HCT116 (cell line): ENCODE measurements at regions not wholly inside any gene's neighbourhood (a gene's known extent, or its start where the extent isn't known, plus 50 kb on each side); places are given as distances from the start of the nearest gene placed in this dataset.

Experiments
- ATAC-seq: fragments of 200-7000 bp; cut with Tn5 transposase; 2 replicates; pipeline ENCODE4 v1.9.1; 2020; ENCODE audit warnings: mild to moderate bottlenecking, moderate library complexity
- BruUV-seq: library from RNA; stranded (reverse); fragments of 400-500 nt; replicated peaks from 2 replicates; lab custom pipeline; 2021; lab: Mats Ljungman, UMichigan
- CTCF ChIA-PET: fragments of 300-600 bp; sonication (Branson Sonifier 250); formaldehyde crosslinking; loops from one replicate; lab custom pipeline; 2021; ENCODE audit warnings: antibody characterized with exemption; lab: Charles Lee
- POLR2A ChIA-PET: fragments of 300-600, 350-600 bp; sonication (Branson Sonifier 250); formaldehyde crosslinking; loops from one replicate; lab custom pipeline; 2021; ENCODE audit warnings: antibody characterized with exemption; lab: Charles Lee
- RAD21 ChIA-PET, 2 experiments: fragments of 300-600 bp; sonication (Branson Sonifier 250); formaldehyde crosslinking; loops; one replicate each; lab custom pipeline; 2023; ENCODE audit warnings: low total read pairs in 2 of 2; ENCODE audit not compliant: uncharacterized antibody in 2 of 2, unreplicated experiment in 2 of 2, low non-redundant PET in 1 of 2; lab: Charles Lee
- DNase-seq: peaks from one replicate; pipeline ENCODE4 v3.0.0-alpha.2; 2010; ENCODE audit warnings: low read depth, low spot score
- H2AFZ ChIP-seq: fragments of 200-600 bp; shearing (Covaris generic), sonication (generic); 2 replicates; pipeline ENCODE4 v1.6.1; 2017; ENCODE audit warnings: low read depth, mixed run types, mixed read lengths, antibody characterized with exemption, low read length; ENCODE audit not compliant: poor library complexity, severe bottlenecking
- H3K27ac ChIP-seq: 2 replicates; pipeline ENCODE4 v1.5.1; 2012; ENCODE audit warnings: low read depth, low read length
- H3K27me3 ChIP-seq: fragments of 200-600 bp; sonication (generic); 2 replicates; pipeline ENCODE4 v1.6.1; 2016; ENCODE audit warnings: mixed run types, low read length, mixed read lengths; ENCODE audit not compliant: insufficient read depth
- H3K36me3 ChIP-seq, 2 experiments: fragments of 200-500 bp in 1 of 2; fragments of 200-600 bp in 1 of 2; sonication (Bioruptor generic) in 1 of 2; sonication (generic) in 1 of 2; 2 replicates each; pipeline versions ENCODE4 v1.5.1 to v1.6.1; 2014 to 2016; ENCODE audit warnings: low read length in 2 of 2, inconsistent platforms in 1 of 2, mixed read lengths in 1 of 2, mixed run types in 1 of 2; ENCODE audit not compliant: insufficient read depth in 2 of 2, control insufficient read depth in 1 of 2
- H3K4me1 ChIP-seq, 2 experiments: fragments of 200-600 bp in 1 of 2; sonication (generic) in 1 of 2; 2 replicates each; pipeline versions ENCODE4 v1.5.1 to v1.6.1; 2012 to 2017; ENCODE audit warnings: low read length in 2 of 2, inconsistent platforms in 1 of 2, mild to moderate bottlenecking in 1 of 2, mixed read lengths in 1 of 2, mixed run types in 1 of 2, moderate library complexity in 1 of 2; ENCODE audit not compliant: insufficient read depth in 2 of 2, control insufficient read depth in 1 of 2
- H3K4me2 ChIP-seq: fragments of 200-600 bp; sonication (generic); 2 replicates; pipeline ENCODE4 v1.6.1; 2017; ENCODE audit warnings: mixed run types, low read length, mixed read lengths
- H3K4me3 ChIP-seq, 2 experiments: fragments of 200-600 bp in 1 of 2; sonication (generic) in 1 of 2; replicated peaks in 1 of 2; 2 replicates each; pipeline ENCODE4 v1.5.1; 2011 to 2016; ENCODE audit warnings: low read length in 2 of 2, control low read depth in 1 of 2, low read depth in 1 of 2, mild to moderate bottlenecking in 1 of 2, mixed read lengths in 1 of 2, mixed run types in 1 of 2
- H3K79me2 ChIP-seq: fragments of 200-600 bp; sonication (generic); 2 replicates; pipeline ENCODE4 v1.6.1; 2017; ENCODE audit warnings: mild to moderate bottlenecking, mixed run types, low read length, moderate library complexity, mixed read lengths; ENCODE audit not compliant: insufficient read depth
- H3K9ac ChIP-seq: fragments of 200-600 bp; sonication (generic); 2 replicates; pipeline ENCODE4 v1.6.1; 2016; ENCODE audit warnings: low read length, mixed read lengths
- H3K9me2 ChIP-seq: fragments of 200-600 bp; sonication (generic), shearing (Covaris generic); 2 replicates; pipeline ENCODE4 v1.6.1; 2017; ENCODE audit warnings: mixed run types, mild to moderate bottlenecking, moderate library complexity; ENCODE audit not compliant: insufficient read depth
- H3K9me3 ChIP-seq, 2 experiments: fragments of 200-500 bp in 1 of 2; fragments of 200-600 bp in 1 of 2; sonication (Bioruptor generic) in 1 of 2; sonication (generic) in 1 of 2; 2 replicates each; pipeline ENCODE4 v1.6.1; 2014 to 2017; ENCODE audit warnings: low read length in 2 of 2, mixed read lengths in 2 of 2, inconsistent platforms in 1 of 2, low read depth in 1 of 2, mild to moderate bottlenecking in 1 of 2, mixed run types in 1 of 2, moderate library complexity in 1 of 2; ENCODE audit not compliant: control insufficient read depth in 1 of 2, insufficient read depth in 1 of 2
- H4K20me1 ChIP-seq: fragments of 200-600 bp; sonication (generic), shearing (Covaris generic); 2 replicates; pipeline ENCODE4 v1.6.1; 2017; ENCODE audit warnings: mixed run types, mild to moderate bottlenecking, moderate library complexity; ENCODE audit not compliant: insufficient read depth
- CBX3 ChIP-seq: IDR thresholded peaks from 2 replicates; pipeline ENCODE4 v1.6.1; 2012; ENCODE audit warnings: low read depth
- CEBPB ChIP-seq: IDR thresholded peaks from 2 replicates; pipeline ENCODE4 v1.6.1; 2012; ENCODE audit warnings: low read depth
- EGR1 ChIP-seq: IDR thresholded peaks from 2 replicates; pipeline ENCODE4 v1.6.1; 2012; ENCODE audit warnings: low read depth
- ELF1 ChIP-seq: IDR thresholded peaks from 2 replicates; pipeline ENCODE4 v1.6.1; 2012; ENCODE audit warnings: low read depth, borderline replicate concordance
- EZH2 ChIP-seq: fragments of 200-600 bp; sonication (generic); IDR thresholded peaks from 2 replicates; pipeline ENCODE4 v1.6.1; 2017; ENCODE audit warnings: antibody characterized with exemption, mixed run types
- FOSL1 ChIP-seq: IDR thresholded peaks from 2 replicates; pipeline ENCODE4 v1.6.1; 2012; ENCODE audit warnings: low read depth
- JUND ChIP-seq: IDR thresholded peaks from 2 replicates; pipeline ENCODE4 v1.6.1; 2012
- POLR2AphosphoS5 ChIP-seq: IDR thresholded peaks from 2 replicates; pipeline ENCODE4 v1.6.1; 2011; ENCODE audit warnings: mild to moderate bottlenecking, low read depth, low read length, moderate library complexity
- SIN3A ChIP-seq: IDR thresholded peaks from 2 replicates; pipeline ENCODE4 v1.6.1; 2012; ENCODE audit warnings: low read depth
- SP1 ChIP-seq: IDR thresholded peaks from 2 replicates; pipeline ENCODE4 v1.6.1; 2012; ENCODE audit warnings: low read depth
- SRF ChIP-seq: IDR thresholded peaks from 2 replicates; pipeline ENCODE4 v1.6.1; 2012; ENCODE audit warnings: low read depth
- TCF7L2 ChIP-seq: IDR thresholded peaks from 2 replicates; pipeline ENCODE4 v1.7.0; 2011; ENCODE audit warnings: borderline replicate concordance, inconsistent platforms; ENCODE audit not compliant: insufficient read depth, insufficient read length; ENCODE audit errors: extremely low read depth
- YY1 ChIP-seq: IDR thresholded peaks from 2 replicates; pipeline ENCODE4 v1.6.1; 2011; ENCODE audit warnings: low read length, low read depth, moderate library complexity, mild to moderate bottlenecking; ENCODE audit not compliant: insufficient replicate concordance; ENCODE audit errors: extremely low read depth
- ZFX ChIP-seq: fragments of 450-650 bp; IDR thresholded peaks from 2 replicates; pipeline ENCODE4 v1.6.1; 2017
- ZNF274 ChIP-seq: fragments of 200-500 bp; sonication (Bioruptor generic); IDR thresholded peaks from 2 replicates; pipeline ENCODE4 v1.6.1; 2014; ENCODE audit warnings: mild to moderate bottlenecking, low read depth, low read length, inconsistent platforms
- intact Hi-C: fragments of 100-400 bp; cut with micrococcal nuclease; formaldehyde crosslinking; loops from 2 replicates; pipeline ENCODE4 v1.10.0; 2022
- TF ChIP-seq, protein P1 (sequence below): IDR thresholded peaks from 2 replicates; pipeline ENCODE4 v1.6.1; 2012; ENCODE audit warnings: low read depth
- TF ChIP-seq, protein P2 (sequence below): IDR thresholded peaks from 2 replicates; pipeline ENCODE4 v1.6.1; 2011; ENCODE audit warnings: mild to moderate bottlenecking, low read length, moderate library complexity; ENCODE audit not compliant: insufficient replicate concordance; ENCODE audit errors: extremely low read depth
- TF ChIP-seq, protein P3 (sequence below), 3 experiments: fragments of 200-600 bp in 1 of 3; sonication (generic) in 1 of 3; IDR thresholded peaks in 2 of 3; conservative IDR thresholded peaks in 1 of 3; 2 replicates each; pipeline ENCODE4 v1.5.1; 2012 to 2017; ENCODE audit warnings: low read depth in 2 of 3, low read length in 2 of 3, antibody characterized with exemption in 1 of 3, borderline replicate concordance in 1 of 3, control low read depth in 1 of 3, mild to moderate bottlenecking in 1 of 3, mixed read lengths in 1 of 3, mixed run types in 1 of 3, moderate library complexity in 1 of 3; ENCODE audit not compliant: insufficient read depth in 1 of 3
- TF ChIP-seq, protein P4 (sequence below): IDR thresholded peaks from 2 replicates; pipeline ENCODE4 v1.6.1; 2012
- TF ChIP-seq, protein P5 (sequence below): IDR thresholded peaks from 2 replicates; pipeline ENCODE4 v1.6.1; 2012

DNA sequence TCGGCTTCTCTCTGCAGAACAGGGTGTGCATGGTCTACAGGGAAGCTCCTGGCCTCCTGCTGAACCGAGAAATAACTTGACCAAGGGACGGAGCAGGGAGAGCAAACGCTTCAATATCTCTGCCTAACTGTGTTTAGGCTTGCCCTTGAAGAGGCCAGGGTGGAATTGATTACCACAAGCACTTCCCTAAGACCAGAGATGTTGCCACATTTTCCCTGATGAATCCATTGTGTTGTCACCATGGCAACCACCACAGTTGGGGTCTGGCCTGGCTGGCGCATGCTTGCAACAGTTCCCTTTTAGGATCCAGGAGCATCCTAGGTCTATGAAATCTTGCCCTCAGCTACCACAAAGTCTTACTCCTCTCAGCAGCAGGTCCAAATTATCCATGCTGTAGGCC is 213.5 kb upstream of the SULF2 start:
- ChIA-PET RAD21 (interaction anchor here in 1 of 2 experiments (0.6 kb wide), 1 partner anchor 12 kb away, joined by 5 read pairs; no protein-coding TSS in a partner anchor), POLR2A (no interaction called here)

More for the DNA sequence above, 213.5 kb upstream of the SULF2 start:
- intact Hi-C loops = no loop called here
- no peaks in the 10 kb centered on the region for H3K36me3 ChIP-seq
- peaks cover 0 to 2% of the 10 kb centered on the region in 2 experiments; a peak in 1 of 4 replicates for H3K9me3 ChIP-seq
- H3K27me3 ChIP-seq = no peaks in the 10 kb centered on the region
- TF ChIP-seq, protein P1, sequence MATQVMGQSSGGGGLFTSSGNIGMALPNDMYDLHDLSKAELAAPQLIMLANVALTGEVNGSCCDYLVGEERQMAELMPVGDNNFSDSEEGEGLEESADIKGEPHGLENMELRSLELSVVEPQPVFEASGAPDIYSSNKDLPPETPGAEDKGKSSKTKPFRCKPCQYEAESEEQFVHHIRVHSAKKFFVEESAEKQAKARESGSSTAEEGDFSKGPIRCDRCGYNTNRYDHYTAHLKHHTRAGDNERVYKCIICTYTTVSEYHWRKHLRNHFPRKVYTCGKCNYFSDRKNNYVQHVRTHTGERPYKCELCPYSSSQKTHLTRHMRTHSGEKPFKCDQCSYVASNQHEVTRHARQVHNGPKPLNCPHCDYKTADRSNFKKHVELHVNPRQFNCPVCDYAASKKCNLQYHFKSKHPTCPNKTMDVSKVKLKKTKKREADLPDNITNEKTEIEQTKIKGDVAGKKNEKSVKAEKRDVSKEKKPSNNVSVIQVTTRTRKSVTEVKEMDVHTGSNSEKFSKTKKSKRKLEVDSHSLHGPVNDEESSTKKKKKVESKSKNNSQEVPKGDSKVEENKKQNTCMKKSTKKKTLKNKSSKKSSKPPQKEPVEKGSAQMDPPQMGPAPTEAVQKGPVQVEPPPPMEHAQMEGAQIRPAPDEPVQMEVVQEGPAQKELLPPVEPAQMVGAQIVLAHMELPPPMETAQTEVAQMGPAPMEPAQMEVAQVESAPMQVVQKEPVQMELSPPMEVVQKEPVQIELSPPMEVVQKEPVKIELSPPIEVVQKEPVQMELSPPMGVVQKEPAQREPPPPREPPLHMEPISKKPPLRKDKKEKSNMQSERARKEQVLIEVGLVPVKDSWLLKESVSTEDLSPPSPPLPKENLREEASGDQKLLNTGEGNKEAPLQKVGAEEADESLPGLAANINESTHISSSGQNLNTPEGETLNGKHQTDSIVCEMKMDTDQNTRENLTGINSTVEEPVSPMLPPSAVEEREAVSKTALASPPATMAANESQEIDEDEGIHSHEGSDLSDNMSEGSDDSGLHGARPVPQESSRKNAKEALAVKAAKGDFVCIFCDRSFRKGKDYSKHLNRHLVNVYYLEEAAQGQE = no peak
- TF ChIP-seq JUND = no peak
- TF ChIP-seq, protein P2, sequence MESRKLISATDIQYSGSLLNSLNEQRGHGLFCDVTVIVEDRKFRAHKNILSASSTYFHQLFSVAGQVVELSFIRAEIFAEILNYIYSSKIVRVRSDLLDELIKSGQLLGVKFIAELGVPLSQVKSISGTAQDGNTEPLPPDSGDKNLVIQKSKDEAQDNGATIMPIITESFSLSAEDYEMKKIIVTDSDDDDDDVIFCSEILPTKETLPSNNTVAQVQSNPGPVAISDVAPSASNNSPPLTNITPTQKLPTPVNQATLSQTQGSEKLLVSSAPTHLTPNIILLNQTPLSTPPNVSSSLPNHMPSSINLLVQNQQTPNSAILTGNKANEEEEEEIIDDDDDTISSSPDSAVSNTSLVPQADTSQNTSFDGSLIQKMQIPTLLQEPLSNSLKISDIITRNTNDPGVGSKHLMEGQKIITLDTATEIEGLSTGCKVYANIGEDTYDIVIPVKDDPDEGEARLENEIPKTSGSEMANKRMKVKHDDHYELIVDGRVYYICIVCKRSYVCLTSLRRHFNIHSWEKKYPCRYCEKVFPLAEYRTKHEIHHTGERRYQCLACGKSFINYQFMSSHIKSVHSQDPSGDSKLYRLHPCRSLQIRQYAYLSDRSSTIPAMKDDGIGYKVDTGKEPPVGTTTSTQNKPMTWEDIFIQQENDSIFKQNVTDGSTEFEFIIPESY = no peak
- no peak for TF ChIP-seq FOSL1
- TF ChIP-seq CEBPB = no peak
- TF ChIP-seq ELF1 = no peak
- TF ChIP-seq, protein P3, sequence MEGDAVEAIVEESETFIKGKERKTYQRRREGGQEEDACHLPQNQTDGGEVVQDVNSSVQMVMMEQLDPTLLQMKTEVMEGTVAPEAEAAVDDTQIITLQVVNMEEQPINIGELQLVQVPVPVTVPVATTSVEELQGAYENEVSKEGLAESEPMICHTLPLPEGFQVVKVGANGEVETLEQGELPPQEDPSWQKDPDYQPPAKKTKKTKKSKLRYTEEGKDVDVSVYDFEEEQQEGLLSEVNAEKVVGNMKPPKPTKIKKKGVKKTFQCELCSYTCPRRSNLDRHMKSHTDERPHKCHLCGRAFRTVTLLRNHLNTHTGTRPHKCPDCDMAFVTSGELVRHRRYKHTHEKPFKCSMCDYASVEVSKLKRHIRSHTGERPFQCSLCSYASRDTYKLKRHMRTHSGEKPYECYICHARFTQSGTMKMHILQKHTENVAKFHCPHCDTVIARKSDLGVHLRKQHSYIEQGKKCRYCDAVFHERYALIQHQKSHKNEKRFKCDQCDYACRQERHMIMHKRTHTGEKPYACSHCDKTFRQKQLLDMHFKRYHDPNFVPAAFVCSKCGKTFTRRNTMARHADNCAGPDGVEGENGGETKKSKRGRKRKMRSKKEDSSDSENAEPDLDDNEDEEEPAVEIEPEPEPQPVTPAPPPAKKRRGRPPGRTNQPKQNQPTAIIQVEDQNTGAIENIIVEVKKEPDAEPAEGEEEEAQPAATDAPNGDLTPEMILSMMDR (IDR thresholded peaks at IDR 0.05 in 2 of 3, conservative IDR thresholded peaks at IDR 0.05 in 1 of 3; ENCODE audit: borderline replicate concordance in 1 of 3, insufficient read depth in 1 of 3, low read depth in 2 of 3, low read length in 2 of 3) = no peak
- TF ChIP-seq TCF7L2 = no peak
- TF ChIP-seq CBX3 = no peak
- TF ChIP-seq, protein P4, sequence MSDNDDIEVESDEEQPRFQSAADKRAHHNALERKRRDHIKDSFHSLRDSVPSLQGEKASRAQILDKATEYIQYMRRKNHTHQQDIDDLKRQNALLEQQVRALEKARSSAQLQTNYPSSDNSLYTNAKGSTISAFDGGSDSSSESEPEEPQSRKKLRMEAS = no peak
- no peak for TF ChIP-seq EGR1
- no peak for TF ChIP-seq SP1
- no peak for TF ChIP-seq SRF
- no peak for TF ChIP-seq SIN3A
- no peak for TF ChIP-seq YY1
- TF ChIP-seq POLR2AphosphoS5 = no peak
- TF ChIP-seq EZH2 = no peak
- TF ChIP-seq, protein P5, sequence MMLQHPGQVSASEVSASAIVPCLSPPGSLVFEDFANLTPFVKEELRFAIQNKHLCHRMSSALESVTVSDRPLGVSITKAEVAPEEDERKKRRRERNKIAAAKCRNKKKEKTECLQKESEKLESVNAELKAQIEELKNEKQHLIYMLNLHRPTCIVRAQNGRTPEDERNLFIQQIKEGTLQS = no peak
- TF ChIP-seq ZFX = no peak
- TF ChIP-seq ZNF274 = no peak
- TF ChIP-seq, all 23 proteins: peak for 0
- no peaks in the 10 kb centered on the region for H4K20me1 ChIP-seq
- CTCF ChIA-PET = no interaction called here
- H3K4me2 ChIP-seq = no peak overlapping the region
- no peak for DNase-seq
- BruUV-seq = no TSS peak
- no peaks in the 10 kb centered on the region for H3K9me2 ChIP-seq
- H2AFZ ChIP-seq = no peak overlapping the region
- H3K4me1 ChIP-seq = no peaks in the 10 kb centered on the region
- no peak overlapping the region for H3K27ac ChIP-seq
- no peak overlapping the region for H3K4me3 ChIP-seq
- H3K9ac ChIP-seq = no peak overlapping the region
- no peaks in the 10 kb centered on the region for H3K79me2 ChIP-seq
- no peak for ATAC-seq
